ENCODE measurements at regions not wholly inside any gene's neighbourhood (a gene's known extent, or its start where the extent isn't known, plus 50 kb on each side); places are given as distances from the start of the nearest gene placed in this dataset.
"Not testable (repeated sequence)": the region's sequence is repeated elsewhere in the genome, so short reads cannot be mapped to it uniquely, and the experiment has no call there.

DNA sequence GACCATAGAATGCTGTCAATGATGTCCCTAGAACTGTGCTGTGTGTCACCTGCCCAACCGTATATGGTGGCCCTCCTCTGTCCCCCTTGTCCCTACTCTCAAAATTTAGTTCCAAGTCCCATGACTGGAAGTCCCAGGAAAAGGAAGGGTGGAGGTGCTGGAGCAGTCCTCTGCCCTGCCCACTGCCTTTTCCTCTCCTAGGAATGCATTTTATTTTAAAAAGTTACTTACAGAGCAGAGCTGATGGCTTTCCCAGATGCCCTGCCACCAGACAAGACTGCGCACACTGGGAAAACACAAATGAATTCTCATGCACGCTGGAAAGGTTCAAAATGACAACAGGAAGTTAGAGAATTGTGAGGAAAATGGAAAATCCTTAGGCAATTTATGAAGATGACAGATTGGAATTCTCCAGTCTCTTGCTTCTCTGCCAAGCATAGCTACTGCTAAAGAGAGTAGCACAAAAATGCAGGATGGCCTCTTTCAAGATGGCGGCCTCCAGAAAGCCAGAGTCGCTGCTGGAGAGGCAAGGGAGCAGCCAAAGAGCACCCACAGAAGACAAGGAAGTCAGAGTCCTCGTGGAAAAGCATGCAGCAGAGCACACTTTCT, 117.1 kb upstream of the TSC22D1 start:
- no peak for DNase-seq
- in situ Hi-C loops (cut with MboI; ENCODE audit: low pct_unique_long_range_greater_than_20kb, low sequenced_read_pairs): no loop called here

DNA sequence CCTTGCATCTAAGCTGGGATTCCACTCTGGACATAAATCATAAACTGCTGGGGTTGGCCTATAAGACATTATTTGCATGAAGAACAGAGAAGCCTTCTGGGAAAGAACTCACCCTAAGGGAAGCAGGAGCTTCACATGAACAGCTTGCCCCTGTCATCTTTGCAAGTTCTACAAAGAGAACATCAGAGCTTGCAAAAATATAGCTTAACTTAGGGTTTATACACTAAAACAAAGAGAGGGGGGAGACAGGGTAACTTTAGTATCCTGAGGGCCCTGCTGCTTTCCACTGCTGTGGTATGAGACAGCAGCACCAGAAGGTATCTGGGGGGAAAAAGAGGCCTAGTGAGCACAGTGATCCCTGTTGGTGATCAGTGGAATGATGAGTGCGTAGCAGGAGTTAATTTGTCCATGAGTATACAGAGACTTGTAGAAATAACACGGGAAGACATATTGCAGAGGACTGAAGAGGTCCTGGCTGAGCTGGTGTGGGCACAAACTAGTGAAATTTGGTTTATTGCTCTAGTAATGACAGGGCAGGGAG, 116.1 kb upstream of the TSC22D1 start:
- DNase-seq: no peak
- in situ Hi-C loops (cut with MboI; ENCODE audit: low pct_unique_long_range_greater_than_20kb, low sequenced_read_pairs): no loop called here

DNA sequence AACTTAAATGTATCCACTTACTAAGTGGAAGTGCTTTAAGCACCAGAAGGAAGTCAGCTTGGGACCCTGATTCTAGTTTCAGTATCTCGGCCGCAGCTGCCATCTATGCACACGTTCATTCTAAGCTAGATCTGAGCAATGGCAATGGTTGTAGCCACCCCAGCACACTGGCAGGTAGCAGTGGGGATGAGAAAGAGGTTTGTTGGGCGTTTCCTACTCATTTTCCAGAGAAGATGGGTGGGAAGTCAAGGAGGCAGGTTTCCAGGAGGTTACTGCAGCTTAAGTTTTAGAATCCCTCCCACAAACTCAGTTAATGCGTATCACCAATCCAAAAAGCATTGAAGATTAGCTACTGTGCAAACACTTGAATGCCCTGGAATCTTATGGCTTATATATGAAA, 114.2 kb upstream of the TSC22D1 start:
- in situ Hi-C loops (cut with MboI; ENCODE audit: low pct_unique_long_range_greater_than_20kb, low sequenced_read_pairs): no loop called here
- no peak for DNase-seq

GRCh38 chr13:44688652-44689051, 112.5 kb upstream of the TSC22D1 start:
- no peak for DNase-seq
- in situ Hi-C loops (cut with MboI; ENCODE audit: low pct_unique_long_range_greater_than_20kb, low sequenced_read_pairs): no loop called here

- no peak for DNase-seq
- in situ Hi-C loops (cut with MboI; ENCODE audit: low pct_unique_long_range_greater_than_20kb, low sequenced_read_pairs): no loop called here
These were observed 110.4 kb upstream of the TSC22D1 start for GRCh38 chr13:44686531-44686934.

DNA sequence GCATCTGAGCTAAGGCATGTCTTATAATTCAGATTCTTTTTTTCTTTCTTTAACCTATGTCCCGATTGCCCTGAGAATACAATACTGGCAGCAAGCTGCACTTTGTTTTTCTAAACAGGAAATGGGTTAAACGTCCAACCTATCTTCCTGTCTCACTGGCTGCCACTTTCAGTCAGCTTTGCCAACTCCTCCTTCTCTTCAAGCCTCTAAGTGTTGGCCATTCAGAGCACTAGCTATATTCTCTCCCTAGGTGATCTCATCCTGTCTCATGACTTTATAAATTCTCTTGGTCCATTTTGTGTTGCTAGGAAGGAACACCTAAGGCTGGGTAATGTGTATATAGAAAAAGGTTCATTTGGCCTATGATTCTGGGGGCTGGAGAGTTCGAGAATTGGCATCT, 109.5 kb upstream of the TSC22D1 start:
- in situ Hi-C loops (cut with MboI; ENCODE audit: low pct_unique_long_range_greater_than_20kb, low sequenced_read_pairs): no loop called here
- DNase-seq: no peak

GRCh38 chr13:44682416-44682815, 106.3 kb upstream of the TSC22D1 start:
- in situ Hi-C loops (cut with MboI; ENCODE audit: low pct_unique_long_range_greater_than_20kb, low sequenced_read_pairs); DNase-seq: not testable (repeated sequence)

DNA sequence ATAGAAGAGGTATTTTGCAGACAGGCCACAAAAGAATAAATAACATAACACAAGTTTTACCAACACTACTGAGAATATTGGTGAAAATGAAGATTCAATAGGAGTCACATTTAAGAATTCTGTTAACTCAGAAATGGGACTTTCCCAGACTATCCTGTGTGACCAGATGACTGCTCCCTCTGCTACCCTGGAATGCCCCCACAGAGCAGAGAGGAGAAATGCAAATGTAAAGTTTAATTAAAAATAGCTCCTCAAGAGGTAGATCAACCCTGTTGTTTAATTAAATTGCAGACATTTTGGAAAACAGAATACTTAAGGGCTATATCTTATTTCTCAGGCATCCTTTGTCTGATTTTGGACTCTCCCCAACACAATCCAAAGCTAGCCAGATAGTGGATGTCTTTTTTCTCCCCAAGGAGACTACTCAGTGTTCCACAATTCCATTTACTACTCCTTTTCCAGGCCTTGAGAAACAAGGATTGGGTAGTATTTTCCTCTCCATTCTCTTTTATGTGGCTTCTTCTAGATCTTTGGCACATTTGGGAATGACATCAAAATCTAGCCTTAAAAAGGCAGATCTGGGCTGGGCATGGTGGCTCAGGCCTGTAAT, 104.7 kb upstream of the TSC22D1 start:
- DNase-seq: no peak
- in situ Hi-C loops (cut with MboI; ENCODE audit: low pct_unique_long_range_greater_than_20kb, low sequenced_read_pairs): no loop called here

GRCh38 chr13:44679597-44679996, 103.5 kb upstream of the TSC22D1 start:
- no peak for DNase-seq
- in situ Hi-C loops (cut with MboI; ENCODE audit: low pct_unique_long_range_greater_than_20kb, low sequenced_read_pairs): no loop called here

DNA sequence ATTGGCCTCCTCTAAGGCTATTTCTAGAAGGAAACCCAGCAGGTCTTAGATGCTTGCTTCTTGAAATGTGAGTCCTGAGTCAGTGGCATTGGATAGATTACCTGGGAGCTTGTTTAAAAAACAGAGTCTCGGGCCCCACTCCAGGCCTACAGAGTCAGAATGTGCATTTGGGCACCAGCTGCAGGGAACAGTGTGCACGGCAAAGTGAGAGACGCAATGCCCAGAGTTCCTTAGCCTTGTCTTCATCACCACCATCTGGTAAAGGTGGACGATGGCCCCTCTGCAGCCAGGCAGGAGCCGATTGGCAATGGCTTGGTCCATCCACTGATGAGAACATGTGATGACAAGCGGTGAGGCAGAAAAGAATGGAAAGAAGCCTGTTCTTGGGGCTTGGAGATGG, 102.1 kb upstream of the TSC22D1 start:
- in situ Hi-C loops (cut with MboI; ENCODE audit: low pct_unique_long_range_greater_than_20kb, low sequenced_read_pairs): no loop called here
- no peak for DNase-seq

DNA sequence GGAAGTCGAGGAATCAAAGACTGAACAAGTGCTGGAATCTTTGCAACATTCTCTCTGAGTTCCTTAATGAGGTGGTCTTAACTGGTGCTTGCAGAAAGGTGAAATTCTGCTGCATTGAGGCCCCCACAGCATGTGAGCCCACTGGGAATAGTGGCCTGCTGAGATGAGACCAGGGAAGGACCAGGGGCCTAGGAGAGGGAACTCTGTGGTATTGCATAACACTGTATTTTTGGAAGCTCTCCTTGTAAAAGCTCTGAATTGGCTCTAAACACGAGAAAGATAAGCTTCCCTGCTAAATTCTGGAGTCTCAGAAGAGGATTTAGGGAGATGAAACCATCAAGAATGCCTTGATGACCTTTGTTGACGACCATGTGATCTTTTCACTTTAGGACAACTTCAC, 100.4 kb upstream of the TSC22D1 start:
- in situ Hi-C loops (cut with MboI; ENCODE audit: low pct_unique_long_range_greater_than_20kb, low sequenced_read_pairs): no loop called here

GRCh38 chr13:44669534-44669933, 93.4 kb upstream of the TSC22D1 start:
- DNase-seq: no peak
- in situ Hi-C loops (cut with MboI; ENCODE audit: low pct_unique_long_range_greater_than_20kb, low sequenced_read_pairs): no loop called here

More for the DNA sequence above, 100.4 kb upstream of the TSC22D1 start:
- DNase-seq: no peak

GRCh38 chr13:44668688-44669087, 92.6 kb upstream of the TSC22D1 start:
- DNase-seq: no peak
- in situ Hi-C loops (cut with MboI; ENCODE audit: low pct_unique_long_range_greater_than_20kb, low sequenced_read_pairs): no loop called here

DNA sequence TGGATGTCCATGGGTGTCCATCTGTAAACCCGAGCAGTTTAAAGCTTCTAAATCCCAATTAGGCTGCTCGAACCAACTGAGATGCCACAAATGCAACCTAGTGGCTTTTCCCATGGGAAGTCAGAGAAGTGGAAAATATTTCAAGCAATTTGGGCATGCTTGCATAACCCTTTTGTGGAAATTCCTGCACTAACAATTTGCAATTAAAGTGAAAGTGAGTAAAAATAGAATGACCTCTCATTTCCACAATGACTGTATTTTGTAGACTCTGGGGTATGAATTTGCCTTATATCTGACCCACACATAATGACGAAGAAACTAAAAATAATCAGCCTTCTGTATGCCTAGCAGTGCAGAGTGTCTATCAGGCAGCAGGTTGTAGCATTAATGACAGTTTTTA, 91.8 kb upstream of the TSC22D1 start:
- in situ Hi-C loops (cut with MboI; ENCODE audit: low pct_unique_long_range_greater_than_20kb, low sequenced_read_pairs): no loop called here
- DNase-seq: no peak

GRCh38 chr13:44666538-44666937, 90.4 kb upstream of the TSC22D1 start:
- in situ Hi-C loops (cut with MboI; ENCODE audit: low pct_unique_long_range_greater_than_20kb, low sequenced_read_pairs); DNase-seq: not testable (repeated sequence)

DNA sequence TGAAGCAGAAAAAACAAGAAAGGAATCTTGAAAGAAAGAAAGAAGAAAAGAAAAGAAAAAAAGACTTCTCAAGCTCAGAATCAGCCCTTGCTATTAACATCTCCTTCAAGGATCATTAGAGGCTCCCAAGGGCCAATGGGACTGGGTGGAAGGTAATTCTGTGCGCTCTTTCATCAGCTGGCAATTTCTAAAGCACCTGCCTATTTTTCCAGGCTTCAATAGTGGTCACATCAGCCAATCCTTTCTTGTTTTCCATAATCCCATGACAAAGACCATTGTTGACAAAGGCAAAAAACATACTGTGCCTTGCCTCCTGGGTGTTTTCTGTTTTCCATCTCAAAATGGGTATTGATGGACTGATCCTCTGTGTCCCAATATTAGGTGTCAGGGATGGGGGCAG, 88.2 kb upstream of the TSC22D1 start:
- no peak for DNase-seq
- in situ Hi-C loops (cut with MboI; ENCODE audit: low pct_unique_long_range_greater_than_20kb, low sequenced_read_pairs): no loop called here

GRCh38 chr13:44662515-44662914, 86.4 kb upstream of the TSC22D1 start:
- DNase-seq: no peak
- in situ Hi-C loops (cut with MboI; ENCODE audit: low pct_unique_long_range_greater_than_20kb, low sequenced_read_pairs): no loop called here

DNA sequence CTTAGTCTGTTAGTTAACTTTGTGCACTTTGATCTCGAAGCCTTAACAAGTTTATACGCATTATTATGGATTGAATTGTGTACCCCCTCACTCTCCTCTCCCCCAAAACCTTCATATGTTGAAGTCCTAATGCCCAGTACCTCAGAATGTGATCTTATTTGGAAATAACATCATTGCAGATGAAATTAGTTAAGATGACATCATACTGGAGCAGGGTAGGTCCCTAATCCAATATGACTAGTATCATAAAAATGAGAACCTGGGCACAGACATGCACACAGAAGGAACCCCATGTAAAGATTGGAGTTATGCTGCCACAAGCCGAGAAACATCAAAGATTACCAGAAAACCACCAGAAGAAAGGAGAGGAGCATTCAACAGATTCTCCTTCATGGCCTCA, 85.8 kb upstream of the TSC22D1 start:
- in situ Hi-C loops (cut with MboI; ENCODE audit: low pct_unique_long_range_greater_than_20kb, low sequenced_read_pairs): no loop called here
- DNase-seq: no peak

- DNase-seq: no peak
- in situ Hi-C loops (cut with MboI; ENCODE audit: low pct_unique_long_range_greater_than_20kb, low sequenced_read_pairs): no loop called here
These were observed 83.9 kb upstream of the TSC22D1 start for GRCh38 chr13:44660050-44660449.

DNA sequence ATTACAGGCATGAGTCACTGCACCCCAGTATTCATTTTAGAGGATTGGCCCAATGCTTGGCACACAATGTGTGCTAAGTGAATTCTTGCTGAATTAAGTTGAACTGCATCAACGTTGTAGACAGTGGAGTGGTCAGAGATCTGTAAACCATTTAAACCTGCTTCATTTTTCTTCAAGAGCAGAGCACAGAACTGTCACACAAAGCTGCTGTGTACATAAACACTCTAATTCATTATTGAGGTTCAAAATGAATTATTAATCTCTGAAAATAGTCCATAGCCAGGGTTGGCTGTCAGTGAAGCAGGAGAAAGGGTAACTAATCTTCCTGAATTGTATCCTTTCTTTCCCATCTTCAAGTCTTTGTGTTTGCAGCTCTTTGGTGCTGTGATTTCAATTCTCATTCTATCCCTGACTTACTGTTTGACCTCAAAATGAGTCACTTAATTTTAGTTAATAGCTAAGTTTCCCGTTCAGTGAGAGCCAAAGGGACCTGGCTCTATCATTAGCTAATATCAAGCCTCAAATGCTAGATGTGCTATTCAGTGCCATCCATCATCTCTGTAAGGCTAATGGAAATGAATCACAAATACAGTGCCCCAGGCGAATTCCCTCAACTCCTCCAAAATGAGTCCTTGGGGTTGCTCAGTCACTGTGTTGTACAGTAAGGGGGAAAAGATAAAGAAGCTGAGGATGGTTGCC, 77.0 kb upstream of the TSC22D1 start:
- no peak for DNase-seq
- in situ Hi-C loops (cut with MboI; ENCODE audit: low pct_unique_long_range_greater_than_20kb, low sequenced_read_pairs): loop anchor here (10.0 kb wide), 1 partner anchor 58 kb away; no protein-coding TSS in a partner anchor
